H1 (cell line): ENCODE measurements at regions not wholly inside any gene's neighbourhood (a gene's known extent, or its start where the extent isn't known, plus 50 kb on each side); places are given as distances from the start of the nearest gene placed in this dataset.

Experiments
- CTCF ChIA-PET: fragments of 300-600 bp; sonication (Branson Sonifier 250); formaldehyde crosslinking; loops from one replicate; lab custom pipeline; 2021; ENCODE audit not compliant: partially characterized antibody; lab: Charles Lee
- POLR2A ChIA-PET: fragments of 300-600 bp; sonication (Branson Sonifier 250); formaldehyde crosslinking; loops from one replicate; lab custom pipeline; 2021; ENCODE audit warnings: inconsistent platforms; ENCODE audit not compliant: partially characterized antibody; lab: Charles Lee
- DNase-seq, 2 experiments: peaks; one replicate each; pipeline versions ENCODE4 v3.0.0 to v3.0.0-alpha.2; 2010 to 2022; ENCODE audit warnings: low spot score in 2 of 2, low read depth in 1 of 2, mixed read lengths in 1 of 2
- FAIRE-seq: peaks from 2 replicates; lab custom pipeline; 2011; peaks lifted over from hg19 to GRCh38; lab: Jason Lieb, UNC
- H2AFZ ChIP-seq: 2 replicates; pipeline ENCODE4 v1.8.1; 2012; ENCODE audit warnings: low read length, inconsistent platforms
- H2AK5ac ChIP-seq: 2 replicates; pipeline ENCODE4 v1.6.1; 2013; ENCODE audit warnings: low read depth, low read length
- H2BK120ac ChIP-seq: replicated peaks from 2 replicates; pipeline ENCODE3; 2013; ENCODE audit warnings: low read depth, low read length, inconsistent platforms
- H2BK12ac ChIP-seq: 2 replicates; pipeline ENCODE4 v1.6.1; 2013; ENCODE audit warnings: low read depth, low read length
- H2BK15ac ChIP-seq: 2 replicates; pipeline ENCODE4 v1.6.1; 2013; ENCODE audit warnings: low read length
- H2BK20ac ChIP-seq: 2 replicates; pipeline ENCODE4 v1.6.1; 2013; ENCODE audit warnings: low read length
- H2BK5ac ChIP-seq: 2 replicates; pipeline ENCODE4 v1.6.1; 2013; ENCODE audit warnings: low read depth, low read length
- H3K14ac ChIP-seq: 2 replicates; pipeline ENCODE4 v1.6.1; 2013; ENCODE audit warnings: inconsistent platforms; ENCODE audit not compliant: insufficient read length
- H3K18ac ChIP-seq: 2 replicates; pipeline ENCODE4 v1.6.1; 2013; ENCODE audit warnings: low read length; ENCODE audit errors: extremely low read depth
- H3K23ac ChIP-seq: 2 replicates; pipeline ENCODE4 v1.6.1; 2013; ENCODE audit warnings: inconsistent platforms; ENCODE audit not compliant: insufficient read length
- H3K23me2 ChIP-seq: 2 replicates; pipeline ENCODE4 v1.6.1; 2013; ENCODE audit warnings: low read depth, low read length
- H3K27ac ChIP-seq: 2 replicates; pipeline ENCODE4 v1.6.1; 2011; ENCODE audit warnings: low read depth, low read length, inconsistent platforms
- H3K27me3 ChIP-seq, 4 experiments: replicated peaks in 1 of 4; 1 replicate in 1 of 4; 2 replicates in 3 of 4; pipeline versions ENCODE4 v1.6.1 to v1.8.1; 2011 to 2013; ENCODE audit warnings: low read length in 3 of 4, mild to moderate bottlenecking in 3 of 4, inconsistent platforms in 2 of 4, mixed read lengths in 2 of 4, moderate library complexity in 1 of 4; ENCODE audit not compliant: control insufficient read depth in 3 of 4, insufficient read depth in 3 of 4; ENCODE audit errors: extremely low read depth in 1 of 4
- H3K36me3 ChIP-seq, 4 experiments: 2 replicates each; pipeline versions ENCODE4 v1.6.1 to v1.8.1; 2011 to 2013; ENCODE audit warnings: mild to moderate bottlenecking in 4 of 4, low read length in 3 of 4, moderate library complexity in 2 of 4, control low read depth in 1 of 4, inconsistent platforms in 1 of 4; ENCODE audit not compliant: insufficient read depth in 4 of 4, control insufficient read depth in 2 of 4
- H3K4ac ChIP-seq: replicated peaks from 2 replicates; pipeline ENCODE3; 2013; ENCODE audit warnings: low read length, low read depth, mixed read lengths, inconsistent platforms; ENCODE audit not compliant: insufficient read length
- H3K4me1 ChIP-seq, 4 experiments: replicated peaks in 1 of 4; 1 replicate in 1 of 4; 2 replicates in 3 of 4; pipeline versions ENCODE4 v1.6.1 to v1.8.1; 2011 to 2013; ENCODE audit warnings: low read length in 3 of 4, inconsistent platforms in 2 of 4, mixed read lengths in 1 of 4; ENCODE audit not compliant: insufficient read depth in 4 of 4, control insufficient read depth in 3 of 4
- H3K4me2 ChIP-seq, 2 experiments: 2 replicates each; pipeline versions ENCODE4 v1.6.1 to v1.8.1; 2011 to 2013; ENCODE audit warnings: low read depth in 2 of 2, low read length in 2 of 2, control low read depth in 1 of 2, inconsistent platforms in 1 of 2, mild to moderate bottlenecking in 1 of 2; ENCODE audit not compliant: insufficient read depth in 1 of 2
- H3K4me3 ChIP-seq, 4 experiments: fragments of 200-600, 300-600 bp in 1 of 4; sonication (generic), shearing (Covaris generic), sonication (Bioruptor Twin) in 1 of 4; 2 replicates each; pipeline versions ENCODE4 v1.5.1 to v1.8.1; 2011 to 2016; ENCODE audit warnings: low read length in 4 of 4, low read depth in 3 of 4, control low read depth in 2 of 4, inconsistent platforms in 2 of 4, mild to moderate bottlenecking in 2 of 4, mixed read lengths in 1 of 4, moderate library complexity in 1 of 4; ENCODE audit not compliant: insufficient read depth in 2 of 4; ENCODE audit errors: extremely low read depth in 1 of 4
- H3K56ac ChIP-seq: replicated peaks from 2 replicates; pipeline ENCODE3; 2013; ENCODE audit warnings: low read depth, mild to moderate bottlenecking, mixed read lengths, low read length, inconsistent platforms; ENCODE audit not compliant: insufficient read length
- H3K79me1 ChIP-seq: 2 replicates; pipeline ENCODE4 v1.6.1; 2013; ENCODE audit warnings: low read depth, low read length, control low read depth
- H3K79me2 ChIP-seq, 2 experiments: 2 replicates each; pipeline versions ENCODE4 v1.6.1 to v1.8.1; 2012 to 2013; ENCODE audit warnings: low read length in 2 of 2, mild to moderate bottlenecking in 2 of 2, inconsistent platforms in 1 of 2; ENCODE audit not compliant: insufficient read depth in 2 of 2, control insufficient read depth in 1 of 2
- H3K9ac ChIP-seq, 4 experiments: replicated peaks in 1 of 4; 1 replicate in 1 of 4; 2 replicates in 3 of 4; pipeline versions ENCODE4 v1.6.1 to v1.8.1; 2011 to 2013; ENCODE audit warnings: low read depth in 3 of 4, low read length in 3 of 4, control low read depth in 2 of 4, mild to moderate bottlenecking in 2 of 4, moderate library complexity in 2 of 4, inconsistent platforms in 1 of 4; ENCODE audit errors: extremely low read depth in 1 of 4
- H3K9me3 ChIP-seq, 2 experiments: 2 replicates each; pipeline versions ENCODE4 v1.6.1 to v1.8.1; 2012 to 2013; ENCODE audit warnings: mild to moderate bottlenecking in 2 of 2, moderate library complexity in 2 of 2, control low read depth in 1 of 2, inconsistent platforms in 1 of 2, low read depth in 1 of 2, low read length in 1 of 2, mixed read lengths in 1 of 2; ENCODE audit not compliant: insufficient read depth in 2 of 2
- H4K20me1 ChIP-seq, 2 experiments: replicated peaks in 1 of 2; 2 replicates each; pipeline versions ENCODE3 to v1.8.1; 2011 to 2013; ENCODE audit warnings: inconsistent platforms in 2 of 2, low read length in 2 of 2, mild to moderate bottlenecking in 1 of 2; ENCODE audit not compliant: insufficient read depth in 2 of 2, control insufficient read depth in 1 of 2
- H4K5ac ChIP-seq: 2 replicates; pipeline ENCODE4 v1.6.1; 2013; ENCODE audit warnings: low read length, low read depth, mixed read lengths, inconsistent platforms; ENCODE audit not compliant: insufficient read length
- H4K8ac ChIP-seq: 2 replicates; pipeline ENCODE4 v1.8.0; 2013; ENCODE audit warnings: mild to moderate bottlenecking, moderate library complexity, low read length, inconsistent platforms; ENCODE audit not compliant: insufficient read depth; ENCODE audit errors: extremely low read depth
- H4K91ac ChIP-seq: replicated peaks from 2 replicates; pipeline ENCODE3; 2013; ENCODE audit warnings: low read length, mixed read lengths, inconsistent platforms; ENCODE audit not compliant: insufficient read length
- BRCA1 ChIP-seq: IDR thresholded peaks from 2 replicates; pipeline ENCODE4 v1.6.1; 2012; ENCODE audit warnings: low read depth, low read length, improper control_type of control experiment
- WGBS, 2 experiments: shearing (Covaris generic) in 1 of 2; methylation state at CpG; one replicate each; pipeline versions ENCODE4 v1.1.6 to v1.1.7; 2013 to 2015; ENCODE audit warnings: low lambda C conversion rate in 2 of 2, mixed read lengths in 2 of 2, inconsistent platforms in 1 of 2, low coverage in 1 of 2, missing lambda C conversion rate in 1 of 2; ENCODE audit not compliant: insufficient replicate concordance in 2 of 2, insufficient coverage in 1 of 2, insufficient read length in 1 of 2; ENCODE audit errors: extremely low coverage in 1 of 2, missing lambda C conversion rate in 1 of 2; 5-methylcytosine and 5-hydroxymethylcytosine counted together

- H3K79me2 ChIP-seq = no peaks in the 10 kb centered on the region
- no peak overlapping the region for H2AFZ ChIP-seq
- no peak overlapping the region for H3K4ac ChIP-seq
- no peak overlapping the region for H4K5ac ChIP-seq
- H2BK12ac ChIP-seq = no peak overlapping the region
- no peak overlapping the region for H3K9ac ChIP-seq
- no peak overlapping the region for H4K91ac ChIP-seq
- H3K79me1 ChIP-seq = no peaks in the 10 kb centered on the region
- H3K18ac ChIP-seq = no peak overlapping the region
- no peak overlapping the region for H3K23ac ChIP-seq
- H3K4me2 ChIP-seq = no peak overlapping the region
- H3K4me3 ChIP-seq = no peak overlapping the region
- no peaks in the 10 kb centered on the region for H3K4me1 ChIP-seq
- no peaks in the 10 kb centered on the region for H3K27me3 ChIP-seq
- DNase-seq (no peak), FAIRE-seq (no peak)
- H4K8ac ChIP-seq = no peak overlapping the region
- H3K23me2 ChIP-seq = no peaks in the 10 kb centered on the region
- H3K9me3 ChIP-seq = peaks cover 4 to 6% of the 10 kb centered on the region in 2 experiments; a peak in 1 of 4 replicates
- no peak overlapping the region for H2AK5ac ChIP-seq
- no peaks in the 10 kb centered on the region for H4K20me1 ChIP-seq
- no peak overlapping the region for H2BK5ac ChIP-seq
- POLR2A ChIA-PET = no interaction called here
- no peak overlapping the region for H2BK120ac ChIP-seq
- no peak overlapping the region for H2BK15ac ChIP-seq
- no peaks in the 10 kb centered on the region for H3K36me3 ChIP-seq
- H2BK20ac ChIP-seq = no peak overlapping the region
- no peak overlapping the region for H3K56ac ChIP-seq
- H3K14ac ChIP-seq = no peak overlapping the region
- H3K27ac ChIP-seq = no peak overlapping the region
- CTCF ChIA-PET = no interaction called here
- 88% methylated on average over 2 of the region's 2 CpGs; no CpG with 5 or more reads in 1 of the 2 experiments for WGBS, 2 experiments
- no peak for TF ChIP-seq BRCA1
Observed at GRCh38 chr2:149652926-149653325, 65.4 kb upstream of the MMADHC start.
